ENCODE measurements at regions not wholly inside any gene's neighbourhood (a gene's known extent, or its start where the extent isn't known, plus 50 kb on each side); places are given as distances from the start of the nearest gene placed in this dataset.
"Not testable (repeated sequence)": the region's sequence is repeated elsewhere in the genome, so short reads cannot be mapped to it uniquely, and the experiment has no call there.

GRCh38 chr16:60204181-60204580 is 1470.1 kb upstream of the GOT2 start:
- DNase-seq = no peak

GRCh38 chr16:60203525-60204124 is 1469.5 kb upstream of the GOT2 start:
- no peak for DNase-seq

- DNase-seq = not testable (repeated sequence)
Measured at GRCh38 chr16:60200729-60201128, 1466.6 kb upstream of the GOT2 start.

GRCh38 chr16:60200161-60200560 is 1466.0 kb upstream of the GOT2 start:
- no peak for DNase-seq

GRCh38 chr16:60199150-60199549 is 1465.0 kb upstream of the GOT2 start:
- DNase-seq = no peak

- no peak for DNase-seq
Measured at GRCh38 chr16:60181536-60181935, 1447.4 kb upstream of the GOT2 start.

- no peak for DNase-seq
Measured at GRCh38 chr16:60180609-60181008, 1446.5 kb upstream of the GOT2 start.

GRCh38 chr16:60170196-60170595 is 1436.1 kb upstream of the GOT2 start:
- DNase-seq = no peak

GRCh38 chr16:60166111-60166510 is 1432.0 kb upstream of the GOT2 start:
- no peak for DNase-seq

GRCh38 chr16:60151987-60152386 is 1417.9 kb upstream of the GOT2 start:
- DNase-seq = no peak

GRCh38 chr16:60150907-60151306 is 1416.8 kb upstream of the GOT2 start:
- DNase-seq = no peak

GRCh38 chr16:60143348-60143705 is 1409.2 kb upstream of the GOT2 start:
- no peak for DNase-seq

- no peak for DNase-seq
Measured at GRCh38 chr16:60142619-60143347, 1408.7 kb upstream of the GOT2 start.

- DNase-seq = no peak
Measured at GRCh38 chr16:60137891-60138290, 1403.8 kb upstream of the GOT2 start.

- DNase-seq = no peak
Measured at GRCh38 chr16:60127196-60127595, 1393.1 kb upstream of the GOT2 start.

- not testable (repeated sequence) for DNase-seq
Measured at GRCh38 chr16:60126115-60126514, 1392.0 kb upstream of the GOT2 start.

GRCh38 chr16:60123392-60124023 is 1389.4 kb upstream of the GOT2 start:
- DNase-seq = no peak

- DNase-seq = no peak
Measured at GRCh38 chr16:60120586-60120985, 1386.5 kb upstream of the GOT2 start.

- no peak for DNase-seq
Measured at GRCh38 chr16:60110531-60110930, 1376.4 kb upstream of the GOT2 start.

GRCh38 chr16:60107871-60108270 is 1373.8 kb upstream of the GOT2 start:
- DNase-seq = no peak

GRCh38 chr16:60107437-60107836 is 1373.3 kb upstream of the GOT2 start:
- no peak for DNase-seq

- no peak for DNase-seq
Measured at GRCh38 chr16:60100371-60100770, 1366.3 kb upstream of the GOT2 start.

- DNase-seq = no peak
Measured at GRCh38 chr16:60091529-60091928, 1357.4 kb upstream of the GOT2 start.

- no peak for DNase-seq
Measured at GRCh38 chr16:60091071-60091470, 1357.0 kb upstream of the GOT2 start.

All from COR-L47 (cell line).